C4-2B (cell line): ENCODE measurements at regions not wholly inside any gene's neighbourhood (a gene's known extent, or its start where the extent isn't known, plus 50 kb on each side); places are given as distances from the start of the nearest gene placed in this dataset.

Source experiments
- CTCF ChIP-seq: fragments of 450-650 bp; conservative IDR thresholded peaks from 2 replicates; pipeline ENCODE4 v1.5.1; 2017; ENCODE audit warnings: mild to moderate bottlenecking
- ZFX ChIP-seq: fragments of 450-650 bp; IDR thresholded peaks from 2 replicates; pipeline ENCODE4 v1.6.1; 2017

- TF ChIP-seq CTCF (no peak), ZFX (no peak)
Measured at GRCh38 chr2:195296490-195296889, 360.5 kb upstream of the SLC39A10 start.
